CD4-positive, alpha-beta T cell treated with Interleukin-6 at 100 ng/mL for 8 hours (primary cell): ENCODE measurements at regions not wholly inside any gene's neighbourhood (a gene's known extent, or its start where the extent isn't known, plus 50 kb on each side); places are given as distances from the start of the nearest gene placed in this dataset.
"Not testable (repeated sequence)": the region's sequence is repeated elsewhere in the genome, so short reads cannot be mapped to it uniquely, and the experiment has no call there.

Experiments used
- DNase-seq: peaks from one replicate; pipeline ENCODE4 v3.0.0-alpha.2; 2020; ENCODE audit warnings: mixed read lengths, low spot score

DNA sequence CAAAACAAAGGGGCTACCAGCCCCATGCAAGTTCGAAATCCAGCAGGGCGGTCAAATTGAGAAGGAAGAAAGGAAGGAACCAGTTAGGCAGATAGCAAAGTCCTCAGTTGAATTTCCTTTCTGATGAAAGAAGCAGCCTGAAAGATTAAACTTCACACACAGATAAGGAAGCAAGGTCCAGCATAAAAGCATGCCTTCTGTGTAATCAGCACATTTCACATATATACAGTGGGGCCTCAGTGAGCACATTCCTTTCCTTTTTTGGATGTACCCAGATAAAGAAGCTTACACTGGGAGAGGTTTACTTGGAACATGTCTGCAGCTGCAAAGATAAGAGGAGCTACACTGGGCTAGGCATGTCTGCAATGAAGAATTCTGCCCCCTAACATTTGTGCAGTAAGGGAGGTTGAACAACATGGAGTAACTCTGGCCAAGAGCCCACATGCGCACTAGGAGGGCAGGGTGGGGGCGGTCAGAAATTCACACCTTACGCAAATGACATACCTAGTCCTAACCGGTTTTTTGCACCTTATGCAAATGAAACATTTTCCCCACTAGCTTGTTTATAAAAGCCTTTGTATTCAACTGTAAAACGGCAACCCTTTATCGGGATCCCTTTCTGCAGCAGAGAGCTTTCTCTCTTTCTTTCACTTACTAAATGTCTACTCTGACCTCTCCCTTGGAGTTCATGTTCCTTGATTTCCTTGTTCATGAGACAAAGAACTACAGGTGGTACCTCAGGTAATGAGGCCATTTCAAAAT, 149.7 kb upstream of the FBXL17 start:
- no peak for DNase-seq

- no peak for DNase-seq
Observed at GRCh38 chr5:108530706-108531105, 148.8 kb upstream of the FBXL17 start.

DNA sequence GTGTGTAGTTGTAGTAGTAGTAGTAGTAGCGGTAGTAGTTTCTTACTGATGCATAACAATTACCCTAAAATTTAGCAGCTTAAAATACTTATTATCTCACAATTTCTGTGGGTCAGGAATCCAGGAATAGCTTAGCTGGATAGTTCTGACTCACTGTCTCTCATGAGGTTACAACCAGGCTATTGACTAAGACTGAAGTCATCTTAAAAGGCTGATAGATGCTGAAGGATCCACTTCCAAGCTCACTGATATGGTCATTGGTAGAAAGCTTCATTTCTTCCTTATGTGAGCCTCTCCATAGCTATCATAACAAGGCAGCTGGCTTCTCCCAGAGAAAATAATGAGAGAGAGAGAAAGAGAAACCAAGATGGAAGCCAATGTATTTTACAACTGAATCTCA, 147.5 kb upstream of the FBXL17 start:
- no peak for DNase-seq

- DNase-seq = no peak
Observed at GRCh38 chr5:108528655-108529054, 146.8 kb upstream of the FBXL17 start.

DNA sequence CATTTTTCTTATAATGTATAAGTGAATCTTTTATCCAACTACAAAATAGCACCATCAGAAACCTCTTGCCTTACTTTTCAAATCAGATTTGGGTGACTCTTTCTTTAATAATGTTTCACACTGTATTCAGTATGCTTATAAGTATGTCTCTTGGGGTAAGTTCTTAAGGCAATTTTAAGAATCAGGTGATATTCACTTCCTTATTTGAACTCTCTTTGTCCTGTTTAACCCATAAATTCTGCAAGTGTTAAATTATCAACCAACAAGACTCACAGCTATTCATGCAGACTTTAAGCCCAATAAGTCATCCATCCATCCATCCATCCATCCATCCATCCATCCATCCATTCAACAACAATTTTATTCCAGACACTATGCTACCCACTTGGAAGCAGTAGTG, 142.7 kb upstream of the FBXL17 start:
- no peak for DNase-seq

DNA sequence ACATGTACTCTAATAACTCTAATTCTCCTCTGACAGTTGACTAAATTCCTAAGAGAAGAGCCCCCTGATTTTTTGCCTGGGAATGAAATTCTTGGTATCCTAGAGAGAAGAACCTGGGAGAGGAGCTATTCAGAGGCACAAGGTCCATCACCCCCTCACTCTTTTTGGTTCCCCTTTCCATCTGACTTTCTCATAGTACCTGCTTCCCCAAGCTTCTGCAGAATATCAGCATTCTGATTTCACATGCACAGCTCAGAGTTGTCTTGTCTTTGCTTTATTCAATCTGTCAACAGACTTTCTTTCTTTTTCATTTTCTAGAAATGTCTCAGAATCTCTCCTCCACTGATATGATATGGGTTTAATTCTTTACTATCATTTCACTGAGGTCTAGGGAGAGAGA, 141.5 kb upstream of the FBXL17 start:
- DNase-seq = no peak

DNA sequence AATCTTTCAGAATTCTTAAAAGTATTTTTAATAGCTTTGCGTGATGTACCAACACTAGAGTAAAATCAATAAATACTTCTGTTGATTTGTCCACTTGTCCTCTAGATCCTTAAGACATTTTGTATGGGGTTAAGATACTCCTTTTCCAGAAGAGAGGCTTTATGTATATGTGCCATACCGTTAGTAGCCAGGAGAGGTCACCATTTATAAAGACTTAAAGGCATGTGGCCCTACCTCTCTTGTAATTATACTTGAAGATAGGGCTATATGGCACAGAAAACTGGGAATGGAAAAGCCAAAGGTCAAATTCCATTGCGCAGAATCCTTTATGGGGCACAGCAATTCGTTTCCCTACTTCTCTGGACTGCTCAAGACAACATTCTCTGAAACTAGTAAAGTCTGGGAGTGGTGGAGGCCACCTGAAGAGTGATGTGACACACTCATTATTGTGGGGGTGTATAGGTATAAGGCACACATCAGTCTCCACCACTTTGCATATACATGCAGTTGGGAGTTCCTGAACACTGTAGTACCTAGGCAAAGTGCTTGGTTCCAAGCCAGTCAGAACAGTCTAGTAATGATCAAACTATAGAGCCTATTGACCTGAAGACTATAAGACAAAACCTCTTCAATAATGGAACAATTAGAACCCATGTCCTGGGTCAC, 140.1 kb upstream of the FBXL17 start:
- peak; percentile 17 for DNase-seq

DNA sequence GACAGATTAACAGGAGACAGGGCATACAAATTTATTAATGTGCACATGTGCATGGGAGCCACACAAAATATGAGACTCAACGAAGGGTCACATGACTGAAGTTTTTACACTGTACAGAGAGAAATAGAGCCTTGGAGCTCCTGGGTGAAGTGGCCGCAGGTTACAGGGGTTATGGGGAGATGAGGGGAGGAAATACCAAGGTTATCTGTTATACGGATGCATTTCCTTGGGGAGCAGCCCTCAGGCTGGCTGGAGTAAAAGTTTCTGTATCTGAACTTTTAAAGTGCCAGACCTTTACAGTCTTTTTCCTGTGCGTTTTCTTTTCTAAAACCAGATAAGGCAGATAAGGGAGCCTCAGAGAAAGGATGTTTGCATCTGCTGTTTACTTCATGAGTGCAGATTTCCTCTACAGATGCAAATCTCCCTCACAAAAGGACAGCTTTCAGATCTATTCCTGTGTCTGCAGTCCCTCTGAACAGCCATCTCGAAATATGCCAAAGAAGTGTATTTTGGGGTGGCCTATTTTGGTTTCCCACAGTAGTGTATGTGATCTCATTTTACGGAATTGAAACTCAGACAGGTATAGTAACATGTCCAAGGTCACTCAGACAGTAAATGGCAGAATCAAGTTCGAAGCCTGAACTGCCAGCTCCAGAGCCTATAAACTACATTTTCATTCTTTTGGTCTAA, 139.3 kb upstream of the FBXL17 start:
- DNase-seq = no peak

GRCh38 chr5:108516785-108517184, 134.9 kb upstream of the FBXL17 start:
- no peak for DNase-seq

DNA sequence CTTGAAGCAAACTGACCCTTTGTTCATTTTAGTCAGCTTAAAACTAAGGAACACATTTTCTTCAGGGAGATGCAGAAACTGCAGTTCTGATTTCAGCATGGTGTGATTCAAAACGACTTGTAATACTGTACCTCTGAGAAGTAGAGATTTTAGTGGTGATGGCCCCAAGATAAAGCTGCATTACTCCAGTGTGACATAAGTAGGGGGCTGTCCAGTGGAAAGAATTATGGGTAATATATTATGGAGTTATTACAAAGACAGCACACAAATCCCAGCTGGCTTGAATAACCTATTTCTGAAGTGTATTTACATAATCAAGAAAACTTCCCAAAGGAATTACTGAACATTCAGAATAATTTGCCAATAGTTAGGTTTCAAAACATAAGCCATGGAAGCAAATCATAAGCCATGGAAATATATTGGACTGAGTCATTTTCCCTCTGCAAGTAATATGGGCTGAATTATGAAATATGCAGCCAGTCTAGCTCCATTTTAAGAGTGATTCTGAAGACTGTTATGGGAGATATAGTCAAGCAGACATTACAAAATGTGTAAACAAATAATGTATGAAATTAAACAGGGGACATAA, 133.7 kb upstream of the FBXL17 start:
- DNase-seq = no peak

- DNase-seq = no peak
Observed at GRCh38 chr5:108508979-108509378, 127.1 kb upstream of the FBXL17 start.

DNA sequence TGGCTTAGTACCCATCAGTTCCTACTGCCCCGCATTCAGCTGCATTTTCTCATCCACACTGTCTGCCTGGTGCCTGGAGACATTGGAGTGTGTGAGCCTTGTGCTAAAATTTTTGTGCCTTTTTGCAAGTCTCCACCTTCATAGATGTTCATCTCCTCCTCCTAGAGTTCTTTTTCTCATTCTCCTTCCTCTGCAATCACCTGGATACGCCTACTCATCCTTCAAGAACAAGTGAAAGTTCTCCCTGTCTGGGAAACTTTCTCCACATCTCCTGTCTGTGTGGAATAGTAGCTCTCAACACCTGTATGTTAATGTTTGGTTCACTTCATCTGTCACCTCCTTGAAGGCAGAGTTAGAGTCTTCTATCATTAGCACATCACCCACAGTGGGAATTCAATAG, 125.7 kb upstream of the FBXL17 start:
- DNase-seq = no peak

- DNase-seq = no peak
Observed at GRCh38 chr5:108505608-108506007, 123.7 kb upstream of the FBXL17 start.

DNA sequence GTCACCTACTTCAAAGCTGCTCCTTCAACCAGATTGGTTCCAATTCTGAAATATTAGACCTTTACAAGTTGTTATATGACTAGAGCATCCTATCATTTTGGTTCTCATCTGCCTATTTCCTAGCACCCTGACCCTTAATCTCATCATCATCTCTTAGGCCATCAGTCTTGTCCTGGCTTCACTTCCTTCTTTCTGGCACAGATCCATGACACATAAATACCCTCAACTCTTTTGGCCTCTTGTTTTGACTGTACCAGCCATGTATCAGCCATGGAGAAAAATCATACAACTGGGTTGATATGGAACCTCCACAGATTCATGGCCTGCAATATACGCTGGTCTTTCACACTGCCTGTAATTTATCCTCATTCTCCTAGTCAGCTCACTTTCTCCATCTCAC, 123.1 kb upstream of the FBXL17 start:
- no peak for DNase-seq

GRCh38 chr5:108503986-108504385, 122.1 kb upstream of the FBXL17 start:
- no peak for DNase-seq

DNA sequence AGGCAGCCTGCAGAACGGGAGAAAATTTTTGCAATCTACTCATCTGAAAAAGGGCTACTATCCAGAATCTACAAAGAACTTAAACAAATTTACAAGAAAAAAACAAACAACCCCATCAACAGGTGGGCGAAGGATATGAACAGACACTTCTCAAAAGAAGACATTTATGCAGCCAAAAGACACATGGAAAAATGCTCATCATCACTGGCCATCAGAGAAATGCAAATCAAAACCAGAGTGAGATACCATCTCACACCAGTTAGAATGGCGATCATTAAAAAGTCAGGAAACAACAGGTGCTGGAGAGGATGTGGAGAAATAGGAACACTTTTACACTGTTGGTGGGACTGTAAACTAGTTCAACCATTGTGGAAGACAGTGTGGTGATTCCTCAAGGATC, 113.7 kb upstream of the FBXL17 start:
- DNase-seq = not testable (repeated sequence)

GRCh38 chr5:108487951-108488350, 106.1 kb upstream of the FBXL17 start:
- no peak for DNase-seq

GRCh38 chr5:108484035-108484434, 102.1 kb upstream of the FBXL17 start:
- DNase-seq = no peak

DNA sequence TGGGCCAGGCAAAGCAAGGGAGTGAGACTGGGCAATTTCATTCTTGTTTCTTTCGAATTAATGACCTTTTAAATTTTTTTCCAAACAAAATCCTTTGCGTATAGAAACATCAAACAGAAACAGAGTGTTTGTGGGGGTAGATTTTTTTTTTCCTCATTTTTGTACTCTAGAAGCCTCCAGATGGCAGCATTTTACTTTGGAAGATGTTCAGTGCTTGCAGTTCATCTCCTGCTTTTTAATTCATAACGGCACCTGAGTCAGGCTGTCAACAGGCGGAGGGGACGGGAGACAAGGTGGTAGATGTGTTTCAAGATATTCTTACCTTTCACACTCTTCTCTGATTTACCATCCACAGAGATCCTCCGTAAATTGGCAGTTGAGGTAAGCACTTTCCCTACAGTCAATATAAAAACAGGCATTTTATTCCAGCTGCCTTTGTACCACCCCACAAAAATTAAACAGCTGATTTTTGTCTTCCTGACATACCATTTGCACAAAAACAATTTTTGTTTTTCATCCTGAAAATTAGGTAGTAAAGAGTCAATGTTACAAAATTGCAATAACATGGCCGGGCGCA, 99.5 kb upstream of the FBXL17 start:
- DNase-seq = no peak

DNA sequence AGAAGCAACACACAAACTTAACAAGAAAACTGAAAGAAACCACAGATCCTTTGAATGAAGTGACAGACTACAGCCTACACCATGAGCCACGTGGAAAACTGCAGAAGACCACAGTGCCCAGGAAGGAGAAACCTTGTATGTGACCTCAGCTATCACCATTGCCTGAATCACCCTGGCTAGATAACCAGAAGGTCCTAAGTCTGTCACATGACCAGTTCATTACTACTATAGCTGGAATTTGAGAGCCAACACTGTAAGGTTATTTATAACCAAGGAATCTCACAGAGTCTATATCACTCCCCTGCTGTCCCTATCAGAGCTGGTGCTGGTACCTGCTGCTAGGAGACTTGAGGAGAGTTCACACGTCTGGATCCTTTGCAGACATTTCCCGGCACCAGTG, 90.3 kb upstream of the FBXL17 start:
- no peak for DNase-seq

DNA sequence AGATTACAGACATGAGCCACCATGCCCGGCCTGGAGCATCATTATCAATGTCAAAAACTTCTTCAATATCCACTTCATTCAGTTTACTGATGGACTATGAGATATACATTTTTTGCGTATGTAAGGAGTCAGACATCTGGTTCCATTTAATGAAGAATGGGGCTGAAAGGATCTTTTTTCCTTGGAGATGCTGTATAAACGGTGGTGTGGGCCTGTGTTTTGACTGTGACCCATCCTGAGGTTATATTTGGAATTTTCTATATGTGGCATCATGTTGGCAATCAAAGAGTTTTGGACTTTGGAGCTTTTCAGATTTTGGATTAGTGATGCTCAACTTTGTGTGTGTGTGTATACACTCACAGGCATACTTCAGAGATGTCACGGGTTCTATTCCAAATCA, 85.7 kb upstream of the FBXL17 start:
- no peak for DNase-seq

- no peak for DNase-seq
Observed at GRCh38 chr5:108461628-108462367, 79.9 kb upstream of the FBXL17 start.
